CMK (cell line): ENCODE measurements at regions not wholly inside any gene's neighbourhood (a gene's known extent, or its start where the extent isn't known, plus 50 kb on each side); places are given as distances from the start of the nearest gene placed in this dataset.

Experiments
- DNase-seq: peaks from one replicate; pipeline ENCODE4 v3.0.0-alpha.2; 2010; ENCODE audit warnings: low read depth

DNA sequence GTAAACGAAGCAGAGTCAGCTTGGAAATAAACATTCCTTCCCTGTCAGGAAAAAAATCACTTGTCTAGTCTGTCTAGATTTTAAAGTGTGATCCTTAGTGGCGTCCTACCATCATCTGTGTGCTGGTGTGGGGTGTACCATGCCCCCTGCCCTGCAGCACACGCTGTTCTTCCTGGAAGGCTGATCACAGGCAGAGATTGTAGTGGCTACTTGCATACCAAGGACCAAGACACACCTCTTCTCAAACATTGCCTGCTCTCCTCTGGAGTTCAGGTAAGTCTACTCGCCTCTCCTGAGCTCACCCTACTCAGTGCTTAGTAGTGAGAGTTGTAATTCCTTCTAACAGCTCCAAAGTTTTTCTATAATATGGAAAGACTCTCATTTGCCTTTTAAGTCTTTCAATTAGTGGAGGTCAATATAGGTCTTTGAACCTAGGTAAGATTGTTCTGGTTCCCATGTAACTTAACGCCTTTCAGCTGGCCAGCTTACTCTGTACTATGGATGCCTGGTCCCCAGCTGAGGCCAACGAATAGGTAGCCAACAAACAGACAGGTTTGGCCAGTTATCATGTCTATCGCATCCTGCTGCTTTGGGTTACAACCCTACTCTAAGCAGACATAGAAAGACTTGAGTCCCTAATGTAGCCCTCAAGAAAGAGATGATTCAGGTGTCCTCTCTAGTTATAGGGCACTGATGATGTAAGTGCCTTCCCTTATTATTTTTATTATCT, 55.4 kb downstream of the XCL1 start:
- no peak for DNase-seq

DNA sequence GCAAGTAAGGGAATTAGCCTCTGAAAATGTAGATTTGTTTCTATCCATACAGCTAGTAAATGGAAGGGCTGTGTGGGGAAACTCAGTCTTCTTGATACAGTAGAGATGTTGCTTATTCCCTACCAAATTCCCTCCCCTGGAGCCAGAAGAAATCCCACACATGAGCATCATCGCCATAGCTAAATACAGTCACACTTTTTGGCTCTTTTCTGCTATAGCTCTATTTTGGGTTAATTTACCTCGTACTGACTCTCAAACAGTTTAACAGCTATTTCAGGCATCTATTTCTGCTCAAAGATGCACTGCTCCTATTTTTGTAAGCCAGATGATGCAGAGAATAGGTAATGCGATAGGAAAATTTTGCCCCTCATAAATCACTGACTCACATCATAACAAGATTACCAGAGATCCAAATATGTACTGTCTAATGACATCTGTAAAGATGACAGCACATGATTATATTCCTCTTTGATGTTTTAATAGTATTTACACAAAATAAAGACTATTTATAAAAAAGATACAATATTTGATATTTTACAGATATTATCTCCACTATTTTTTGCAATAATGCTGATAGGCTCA, 58.6 kb downstream of the XCL1 start:
- no peak for DNase-seq

DNA sequence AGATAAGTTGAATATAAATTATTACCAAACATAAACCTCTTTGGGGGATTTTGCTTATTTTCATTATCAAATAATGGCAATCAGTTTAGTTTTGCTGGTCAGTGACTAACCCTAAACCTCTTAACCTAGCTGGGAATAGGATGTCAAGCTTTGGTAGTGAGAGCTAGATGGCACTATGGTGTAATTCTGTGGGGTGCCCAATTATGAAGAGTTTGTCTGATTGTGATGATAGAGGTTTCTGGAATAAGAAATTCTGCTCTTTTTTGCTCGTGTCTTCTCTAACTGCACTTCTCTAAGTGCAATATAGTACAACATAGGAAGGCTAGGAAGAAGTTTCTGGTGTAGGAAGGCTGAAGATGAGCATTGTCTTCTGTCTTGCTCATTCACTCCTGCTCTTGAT, 59.8 kb downstream of the XCL1 start:
- DNase-seq: no peak

DNA sequence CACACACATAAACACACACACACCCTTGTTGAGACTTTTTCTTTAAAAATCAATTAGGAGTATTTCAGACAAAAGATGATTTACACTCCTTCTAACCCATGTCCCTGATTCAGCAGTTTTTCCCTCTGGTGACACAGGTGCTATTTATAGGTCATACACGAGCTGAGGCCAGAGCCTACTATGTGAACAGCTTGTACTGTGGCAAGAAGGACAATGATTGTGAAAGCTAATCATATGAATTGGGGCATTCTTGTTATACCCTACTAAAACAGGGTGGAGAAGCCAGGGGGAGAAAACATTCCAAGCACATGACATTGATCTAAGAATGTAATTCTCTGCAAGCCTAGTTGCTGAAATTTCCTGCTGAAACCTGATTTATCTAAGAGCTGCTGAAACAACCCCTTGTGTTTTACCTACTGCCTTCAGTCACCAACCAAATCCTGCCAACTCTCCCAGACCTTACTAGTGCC, 60.3 kb downstream of the XCL1 start:
- no peak for DNase-seq

DNA sequence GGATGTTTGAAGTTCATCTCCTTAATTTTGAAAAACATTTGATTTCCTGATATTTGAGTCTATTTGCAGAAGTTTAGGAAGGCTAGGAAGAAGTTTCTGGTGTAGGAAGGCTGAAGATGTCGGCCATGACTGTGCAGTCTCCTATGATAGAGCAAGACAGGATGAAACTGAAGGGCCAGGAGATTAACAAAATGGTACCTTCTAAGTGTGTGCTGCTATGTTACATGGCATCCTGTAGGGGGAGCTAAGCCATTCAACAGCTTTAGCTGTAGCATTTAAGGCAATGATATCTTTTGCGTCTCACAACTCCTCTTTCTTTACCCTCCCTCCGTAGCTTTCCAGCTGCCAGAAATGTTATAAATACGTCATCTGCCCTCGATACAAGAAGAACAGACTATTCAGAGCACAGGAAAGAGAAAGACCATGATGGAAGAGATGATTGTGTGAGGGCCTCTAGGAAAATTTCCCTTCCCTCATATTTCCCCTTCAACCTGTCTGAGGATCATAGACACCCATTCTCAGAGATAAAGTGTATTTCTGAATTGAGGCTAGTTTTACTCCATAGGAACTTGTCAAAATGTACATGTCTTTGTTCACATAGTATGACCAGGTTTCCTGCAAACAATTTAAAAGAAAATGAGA, 61.1 kb downstream of the XCL1 start:
- peak; percentile 32 for DNase-seq

DNA sequence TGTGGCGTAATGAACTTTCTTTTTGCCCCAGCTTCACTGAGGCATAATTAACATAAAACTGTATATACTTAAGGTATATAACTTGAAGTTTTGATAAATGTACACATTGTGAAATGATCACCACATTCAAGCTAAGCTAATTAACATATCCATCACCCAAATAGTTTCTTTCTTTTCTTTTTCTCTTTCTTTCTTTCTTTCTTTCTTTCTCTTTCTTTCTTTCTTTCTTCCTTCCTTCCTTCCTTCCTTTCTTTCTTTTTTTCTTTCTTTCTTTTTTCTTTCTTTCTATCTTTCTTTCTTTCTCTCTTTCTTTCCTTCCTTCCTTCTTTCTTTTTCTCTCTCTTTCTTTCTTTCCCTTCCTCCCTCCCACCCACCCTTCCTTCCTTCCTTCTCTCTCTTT, 62.5 kb downstream of the XCL1 start:
- DNase-seq: no peak

DNA sequence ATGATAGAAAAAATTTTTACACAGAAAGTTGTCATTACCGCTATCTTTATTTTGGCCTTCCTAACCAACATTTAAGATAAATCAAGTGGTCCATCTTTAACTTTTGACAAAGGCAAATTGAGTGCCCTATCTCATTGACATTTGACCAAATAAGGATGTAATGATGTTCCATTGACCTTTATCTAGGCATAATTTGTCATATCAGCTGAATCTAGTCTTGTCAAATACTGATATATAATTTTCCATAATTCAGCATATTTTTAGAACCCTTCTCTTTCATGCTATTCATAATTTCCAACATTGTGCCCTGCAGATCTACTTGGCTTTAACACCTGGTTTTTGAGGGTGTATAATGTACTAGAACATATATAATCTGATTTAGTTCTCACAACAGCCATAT, 63.8 kb downstream of the XCL1 start:
- no peak for DNase-seq

DNA sequence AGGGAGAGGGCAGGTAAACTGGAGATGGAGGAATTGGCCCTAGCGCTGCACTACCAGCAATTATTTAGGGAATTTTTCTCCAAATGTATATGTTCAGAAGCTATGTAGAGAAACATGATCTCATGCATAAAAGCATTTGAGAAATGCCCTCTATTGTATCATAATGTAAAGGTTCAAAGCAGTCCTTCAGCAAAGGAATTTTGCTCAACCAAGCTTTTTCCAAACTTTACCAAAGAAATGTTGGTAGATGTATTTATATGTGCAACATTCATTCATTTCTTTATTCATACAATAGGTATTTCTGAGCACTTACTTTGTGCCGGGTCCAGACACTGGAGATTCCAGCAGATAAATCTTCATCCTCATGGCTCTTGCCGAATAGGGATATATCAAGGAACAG, 64.4 kb downstream of the XCL1 start:
- no peak for DNase-seq

DNA sequence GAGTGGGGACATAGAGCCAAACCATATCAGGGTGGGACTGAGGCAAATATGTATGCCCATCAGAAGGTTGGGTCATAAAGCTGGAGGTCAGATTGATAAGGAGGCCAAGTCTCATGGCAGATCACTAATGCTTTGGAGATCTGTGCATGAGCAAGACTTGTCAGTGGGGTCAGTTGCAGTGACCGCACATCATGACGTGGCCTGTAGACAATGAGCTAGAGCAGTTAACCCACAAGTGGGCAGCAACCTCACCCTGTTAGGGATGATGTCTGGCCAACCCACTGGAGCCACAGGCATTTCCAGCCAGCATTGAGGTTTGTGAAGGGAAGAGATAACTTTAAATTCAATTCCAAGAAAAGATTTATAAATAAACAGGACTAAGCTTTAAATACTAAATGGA, 66.7 kb downstream of the XCL1 start:
- no peak for DNase-seq
